Choroid plexus epithelial cell (primary cell): ENCODE measurements at regions not wholly inside any gene's neighbourhood (a gene's known extent, or its start where the extent isn't known, plus 50 kb on each side); places are given as distances from the start of the nearest gene placed in this dataset.

Source experiments
- DNase-seq: peaks from one replicate; pipeline ENCODE4 v3.0.0-alpha.2; 2010; ENCODE audit warnings: low read depth
- H3K4me3 ChIP-seq: 2 replicates; pipeline ENCODE4 v1.5.1; 2011; ENCODE audit warnings: low read depth, mild to moderate bottlenecking, control low read depth, low read length, moderate library complexity
- TF ChIP-seq, protein P1 (sequence below): conservative IDR thresholded peaks from 2 replicates; pipeline ENCODE4 v1.5.1; 2011; ENCODE audit warnings: low read depth, mild to moderate bottlenecking, control low read depth, inconsistent platforms, low read length, moderate library complexity

DNA sequence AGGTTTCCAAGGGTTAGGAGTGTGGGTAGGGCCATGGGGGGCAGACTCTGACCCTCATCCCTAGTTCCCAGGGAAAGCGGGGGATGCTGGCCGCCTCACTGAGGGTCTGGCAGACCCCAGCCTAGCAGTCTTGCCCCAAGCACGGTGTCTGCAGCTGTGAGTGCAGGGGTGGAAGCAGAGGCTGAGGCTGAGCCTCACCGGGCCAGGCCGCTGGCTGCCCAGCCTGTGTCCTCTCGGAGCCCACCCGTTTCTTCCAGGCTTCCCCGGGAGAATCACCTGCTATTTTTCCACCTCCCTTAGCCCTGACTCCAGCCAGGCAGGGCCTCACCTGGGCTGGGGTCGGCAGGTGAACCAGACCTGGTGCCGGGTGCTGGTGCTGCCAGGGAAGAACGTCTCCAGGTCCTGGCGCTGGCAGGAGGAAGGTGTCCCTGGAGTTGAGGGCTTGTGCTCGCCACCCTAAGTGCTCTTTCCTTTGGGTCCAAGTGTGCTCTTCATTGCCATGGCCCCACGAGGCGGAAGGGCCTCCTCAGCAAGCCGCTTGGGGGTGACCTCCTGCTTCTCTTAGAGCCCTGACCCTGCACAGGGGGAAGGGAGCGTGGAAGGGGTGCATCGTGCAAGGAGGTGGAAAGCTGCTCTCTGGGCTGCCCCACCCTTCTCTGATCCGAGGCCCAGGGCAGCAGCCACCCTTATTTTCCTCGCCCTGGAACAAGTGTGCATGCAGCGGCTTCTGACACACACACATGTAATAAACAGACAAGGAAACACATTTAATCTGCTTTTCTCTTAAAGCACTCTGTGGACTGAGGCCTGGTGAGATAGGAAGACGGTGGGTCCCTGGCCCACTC is 112.7 kb downstream of the FAM53A start:
- DNase-seq = no peak
- TF ChIP-seq, protein P1, sequence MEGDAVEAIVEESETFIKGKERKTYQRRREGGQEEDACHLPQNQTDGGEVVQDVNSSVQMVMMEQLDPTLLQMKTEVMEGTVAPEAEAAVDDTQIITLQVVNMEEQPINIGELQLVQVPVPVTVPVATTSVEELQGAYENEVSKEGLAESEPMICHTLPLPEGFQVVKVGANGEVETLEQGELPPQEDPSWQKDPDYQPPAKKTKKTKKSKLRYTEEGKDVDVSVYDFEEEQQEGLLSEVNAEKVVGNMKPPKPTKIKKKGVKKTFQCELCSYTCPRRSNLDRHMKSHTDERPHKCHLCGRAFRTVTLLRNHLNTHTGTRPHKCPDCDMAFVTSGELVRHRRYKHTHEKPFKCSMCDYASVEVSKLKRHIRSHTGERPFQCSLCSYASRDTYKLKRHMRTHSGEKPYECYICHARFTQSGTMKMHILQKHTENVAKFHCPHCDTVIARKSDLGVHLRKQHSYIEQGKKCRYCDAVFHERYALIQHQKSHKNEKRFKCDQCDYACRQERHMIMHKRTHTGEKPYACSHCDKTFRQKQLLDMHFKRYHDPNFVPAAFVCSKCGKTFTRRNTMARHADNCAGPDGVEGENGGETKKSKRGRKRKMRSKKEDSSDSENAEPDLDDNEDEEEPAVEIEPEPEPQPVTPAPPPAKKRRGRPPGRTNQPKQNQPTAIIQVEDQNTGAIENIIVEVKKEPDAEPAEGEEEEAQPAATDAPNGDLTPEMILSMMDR = no peak

DNA sequence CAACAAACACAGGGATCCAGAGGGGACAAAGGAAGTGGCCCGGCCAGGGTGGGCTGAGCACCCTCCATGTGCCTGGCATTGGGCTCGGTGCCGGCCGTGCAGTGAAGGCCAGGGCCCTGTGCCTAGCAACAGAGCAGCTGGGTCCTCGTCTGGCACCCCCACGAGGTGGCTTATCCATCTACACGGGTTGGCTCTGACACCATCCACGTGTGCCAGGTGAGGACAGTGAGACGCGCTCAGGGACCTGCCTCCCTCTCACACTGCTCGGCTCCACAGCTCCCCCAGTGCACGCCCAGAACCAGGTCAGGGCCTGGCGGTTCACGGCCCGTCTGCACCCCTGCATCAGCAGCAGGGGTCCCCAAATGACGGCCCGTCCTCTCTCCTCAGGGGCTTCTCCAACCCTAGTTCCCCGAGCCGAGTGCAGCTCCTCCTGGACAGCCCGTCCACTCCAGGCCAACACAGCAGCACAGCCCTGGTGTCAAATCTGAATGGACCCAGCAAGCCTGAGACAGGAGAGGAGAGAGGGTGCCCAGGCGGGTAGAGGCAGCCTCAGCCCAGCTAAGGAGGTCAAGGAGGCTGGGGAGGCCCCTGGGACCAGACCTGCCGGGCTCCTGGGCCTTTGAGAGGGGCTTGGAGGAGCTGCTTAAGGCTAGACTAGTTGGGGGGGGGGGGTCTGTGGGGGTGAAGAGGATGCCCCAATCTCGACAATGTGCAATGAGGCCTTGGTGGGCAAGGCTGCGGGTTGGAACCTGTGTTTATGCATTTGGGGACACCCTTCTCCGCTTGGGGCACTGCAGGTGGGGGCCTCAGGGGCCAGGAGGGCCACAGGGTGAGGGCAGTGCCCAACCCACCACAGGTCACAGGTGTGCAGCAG is 113.6 kb downstream of the FAM53A start:
- H3K4me3 ChIP-seq = no peak overlapping the region
- DNase-seq = no peak
- TF ChIP-seq, protein P1 = no peak

More for the DNA sequence above, 112.7 kb downstream of the FAM53A start:
- no peak overlapping the region for H3K4me3 ChIP-seq

DNA sequence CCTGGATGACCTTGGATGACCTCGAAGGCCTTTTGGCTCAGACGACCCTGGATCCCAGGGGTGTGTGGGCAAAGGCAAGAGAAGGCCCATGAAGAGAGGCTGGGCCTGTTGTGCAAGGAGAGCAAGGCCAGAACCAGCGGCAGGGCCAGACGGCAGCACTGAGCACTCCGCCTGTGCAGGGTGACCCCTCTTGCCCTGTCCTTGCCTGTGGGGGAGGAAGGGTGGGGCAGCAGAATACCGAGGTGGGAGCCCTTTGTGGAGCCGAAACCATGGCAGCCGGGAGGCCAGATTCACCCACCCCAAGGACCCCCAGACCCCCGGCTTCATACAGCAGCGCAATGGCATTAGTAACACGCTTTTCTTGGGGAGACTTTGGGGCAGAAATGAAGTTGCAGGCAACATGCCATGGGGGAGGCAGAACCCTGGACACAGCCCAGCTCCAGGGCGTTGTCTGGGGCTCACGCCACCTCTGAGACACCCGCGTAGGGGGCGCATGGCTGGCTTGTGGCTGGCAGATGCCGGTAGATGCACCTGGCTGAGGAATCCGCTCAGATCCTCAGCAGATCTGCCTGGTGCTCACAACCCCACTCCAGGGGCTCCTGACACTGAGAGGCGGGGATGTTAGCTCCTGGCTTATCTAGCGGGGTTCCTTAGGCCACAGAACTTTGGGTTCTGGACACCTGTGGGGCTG is 114.5 kb downstream of the FAM53A start:
- no peak for DNase-seq

DNA sequence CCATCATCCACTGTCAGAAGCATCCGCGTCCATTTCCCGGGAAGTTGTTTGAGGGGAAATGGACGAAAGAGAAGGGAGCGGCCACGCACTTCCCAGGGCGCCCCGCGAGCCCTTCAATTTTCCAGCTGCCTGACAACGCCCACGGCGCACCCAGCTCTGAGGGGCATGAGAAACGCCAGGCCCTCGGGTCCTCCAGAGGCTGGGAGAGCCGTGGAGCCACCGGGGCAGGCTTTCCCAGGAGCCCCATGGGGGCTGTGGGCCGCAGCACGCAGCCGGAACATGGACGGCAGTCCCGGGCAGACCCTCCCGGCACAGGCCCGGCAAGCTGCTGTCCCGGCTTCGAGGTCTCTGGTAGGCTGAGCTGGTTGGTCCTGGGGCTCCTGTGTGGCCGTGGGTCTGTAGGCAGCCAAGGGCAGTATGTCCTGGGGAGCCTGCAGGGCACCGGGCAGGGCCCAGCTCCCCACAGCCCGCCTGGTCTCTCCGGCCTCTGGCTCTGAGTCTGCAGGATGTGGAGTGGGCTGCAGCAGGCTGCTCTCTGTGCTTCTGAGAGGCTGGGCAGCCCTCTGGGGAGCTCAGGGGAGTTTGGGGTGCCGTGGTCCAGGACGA is 115.2 kb downstream of the FAM53A start:
- H3K4me3 ChIP-seq = no peak overlapping the region
- no peak for DNase-seq
- TF ChIP-seq, protein P1 = no peak

More for the DNA sequence above, 114.5 kb downstream of the FAM53A start:
- TF ChIP-seq, protein P1 = no peak
- H3K4me3 ChIP-seq = no peak overlapping the region

DNA sequence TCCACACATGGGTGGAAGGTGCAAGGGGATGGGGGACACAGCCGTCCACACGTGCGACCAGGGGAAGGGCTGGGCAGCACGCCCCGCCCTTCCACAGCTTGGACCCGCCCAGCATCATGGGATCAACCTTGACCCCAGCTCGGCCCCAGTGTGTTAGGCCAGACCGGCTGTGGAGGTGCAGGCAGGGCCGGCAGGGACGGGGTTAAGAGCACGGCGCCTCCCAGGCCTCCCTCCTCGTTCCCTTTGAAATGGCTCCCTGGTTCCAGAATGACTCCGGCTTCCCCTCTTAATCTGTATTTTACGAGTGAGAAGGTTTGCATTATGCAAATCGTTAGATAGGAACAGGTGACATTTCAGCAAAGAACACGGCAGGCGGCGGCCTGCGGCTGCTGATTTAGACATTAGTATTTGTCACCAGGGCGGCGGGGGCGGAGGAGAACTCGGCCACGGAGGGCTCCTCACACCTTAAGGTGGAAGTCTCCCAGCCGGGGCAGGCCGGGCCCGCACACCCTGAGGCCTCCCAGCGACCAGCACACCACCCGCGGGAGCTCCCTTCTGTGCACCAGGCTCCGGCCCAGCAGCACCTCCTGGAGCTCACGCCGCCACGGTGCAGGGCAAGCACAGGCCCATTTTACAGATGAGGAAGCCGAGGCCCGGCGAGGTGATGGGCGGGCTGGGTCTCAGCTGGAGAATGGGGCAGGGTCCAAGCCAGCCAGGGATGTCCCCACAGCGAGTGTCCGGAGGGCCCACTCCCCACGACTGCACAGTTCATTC is 116.1 kb downstream of the FAM53A start:
- no peak overlapping the region for H3K4me3 ChIP-seq
- DNase-seq = no peak
- TF ChIP-seq, protein P1 = no peak

DNA sequence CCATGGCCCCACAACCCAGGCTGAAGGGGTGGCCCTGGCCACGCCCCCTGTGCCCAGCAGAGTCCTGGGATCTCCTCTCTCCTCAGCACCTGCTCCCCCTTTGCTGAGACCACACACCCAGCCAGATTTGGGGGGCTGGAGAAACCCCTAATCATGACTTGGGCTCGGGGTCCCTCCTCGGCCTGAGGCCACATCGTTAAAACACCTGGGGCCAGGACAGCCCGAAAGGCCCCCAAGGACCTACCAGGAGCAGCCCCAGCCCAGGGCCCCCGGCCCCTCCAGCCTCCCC is 116.7 kb downstream of the FAM53A start:
- TF ChIP-seq, protein P1 = no peak
- H3K4me3 ChIP-seq = no peak overlapping the region
- DNase-seq = no peak
